KMS-11 (cell line): ENCODE measurements at regions not wholly inside any gene's neighbourhood (a gene's known extent, or its start where the extent isn't known, plus 50 kb on each side); places are given as distances from the start of the nearest gene placed in this dataset.

Experiments
- H2AFZ ChIP-seq: fragments of 200-600 bp; sonication (generic); 2 replicates; pipeline ENCODE4 v1.6.1; 2016; ENCODE audit warnings: antibody characterized with exemption, mixed run types, low read depth
- H3K27ac ChIP-seq: fragments of 200-600 bp; sonication (generic); 2 replicates; pipeline ENCODE4 v1.6.1; 2016; ENCODE audit warnings: mild to moderate bottlenecking, mixed run types
- H3K27me3 ChIP-seq: fragments of 200-600 bp; sonication (generic); 2 replicates; pipeline ENCODE4 v1.6.1; 2017; ENCODE audit warnings: mild to moderate bottlenecking, low read depth, mixed run types, moderate library complexity; ENCODE audit not compliant: insufficient read depth
- H3K36me3 ChIP-seq: fragments of 200-600 bp; sonication (generic); 2 replicates; pipeline ENCODE4 v1.6.1; 2017; ENCODE audit warnings: mild to moderate bottlenecking, mixed run types; ENCODE audit not compliant: insufficient read depth
- H3K4me1 ChIP-seq: fragments of 200-600 bp; sonication (generic); 2 replicates; pipeline ENCODE4 v1.6.1; 2016; ENCODE audit warnings: mild to moderate bottlenecking, low read depth, mixed run types; ENCODE audit not compliant: poor library complexity, severe bottlenecking
- H3K4me2 ChIP-seq: fragments of 200-600 bp; sonication (generic); 2 replicates; pipeline ENCODE4 v1.7.0; 2016; ENCODE audit warnings: mild to moderate bottlenecking, mixed run types
- H3K4me3 ChIP-seq: fragments of 200-600 bp; sonication (generic); IDR thresholded peaks from 2 replicates; pipeline ENCODE4 v1.6.1; 2017; ENCODE audit warnings: low read depth, low read length, mixed read lengths; ENCODE audit not compliant: insufficient read depth
- H3K79me2 ChIP-seq: fragments of 200-600 bp; sonication (generic); 2 replicates; pipeline ENCODE4 v1.6.1; 2016; ENCODE audit warnings: low read depth, mixed run types; ENCODE audit not compliant: insufficient read depth
- H3K9ac ChIP-seq: fragments of 200-600 bp; sonication (generic); 2 replicates; pipeline ENCODE4 v1.6.1; 2016; ENCODE audit warnings: mild to moderate bottlenecking, mixed run types
- H4K20me1 ChIP-seq: fragments of 200-600 bp; sonication (generic); 2 replicates; pipeline ENCODE4 v1.6.1; 2016; ENCODE audit warnings: mild to moderate bottlenecking, mixed run types; ENCODE audit not compliant: insufficient read depth
- TF ChIP-seq, protein P1 (sequence below): fragments of 200-600 bp; sonication (generic); conservative IDR thresholded peaks from 2 replicates; pipeline ENCODE4 v1.6.1; 2017; ENCODE audit warnings: low read depth, mild to moderate bottlenecking, antibody characterized with exemption, low read length, moderate library complexity, mixed read lengths

DNA sequence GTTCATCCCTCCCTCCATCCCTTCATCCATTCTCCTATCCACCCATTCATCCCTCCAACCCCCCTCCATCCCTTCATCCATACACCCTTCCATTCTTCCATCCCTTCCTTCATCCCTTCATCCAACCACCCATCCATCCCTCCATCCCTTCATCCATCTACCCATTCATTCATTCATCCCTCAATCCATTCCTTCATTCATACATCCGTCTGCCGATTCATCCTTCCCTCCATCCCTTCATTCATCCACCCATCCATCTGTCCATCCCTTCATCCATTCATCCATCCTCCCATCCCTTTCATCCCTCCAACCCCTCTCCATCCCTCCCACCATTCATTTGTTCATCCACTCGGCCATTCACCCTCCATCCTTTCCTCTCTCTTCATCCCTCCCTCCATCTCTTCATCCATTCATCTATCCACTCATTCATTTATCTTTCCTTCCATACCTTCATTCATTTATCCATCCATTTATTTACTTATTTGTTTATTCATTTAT lies 95.7 kb downstream of the FOXL1 start:
- H3K27ac ChIP-seq: no peak overlapping the region
- H3K36me3 ChIP-seq: no peaks in the 10 kb centered on the region
- no peaks in the 10 kb centered on the region for H4K20me1 ChIP-seq
- H3K4me1 ChIP-seq: no peaks in the 10 kb centered on the region
- peaks cover 1% of the 10 kb centered on the region; the same call in 1 of the 2 replicates for H3K27me3 ChIP-seq
- no peak overlapping the region for H3K4me3 ChIP-seq
- H3K9ac ChIP-seq: no peak overlapping the region
- TF ChIP-seq, protein P1, sequence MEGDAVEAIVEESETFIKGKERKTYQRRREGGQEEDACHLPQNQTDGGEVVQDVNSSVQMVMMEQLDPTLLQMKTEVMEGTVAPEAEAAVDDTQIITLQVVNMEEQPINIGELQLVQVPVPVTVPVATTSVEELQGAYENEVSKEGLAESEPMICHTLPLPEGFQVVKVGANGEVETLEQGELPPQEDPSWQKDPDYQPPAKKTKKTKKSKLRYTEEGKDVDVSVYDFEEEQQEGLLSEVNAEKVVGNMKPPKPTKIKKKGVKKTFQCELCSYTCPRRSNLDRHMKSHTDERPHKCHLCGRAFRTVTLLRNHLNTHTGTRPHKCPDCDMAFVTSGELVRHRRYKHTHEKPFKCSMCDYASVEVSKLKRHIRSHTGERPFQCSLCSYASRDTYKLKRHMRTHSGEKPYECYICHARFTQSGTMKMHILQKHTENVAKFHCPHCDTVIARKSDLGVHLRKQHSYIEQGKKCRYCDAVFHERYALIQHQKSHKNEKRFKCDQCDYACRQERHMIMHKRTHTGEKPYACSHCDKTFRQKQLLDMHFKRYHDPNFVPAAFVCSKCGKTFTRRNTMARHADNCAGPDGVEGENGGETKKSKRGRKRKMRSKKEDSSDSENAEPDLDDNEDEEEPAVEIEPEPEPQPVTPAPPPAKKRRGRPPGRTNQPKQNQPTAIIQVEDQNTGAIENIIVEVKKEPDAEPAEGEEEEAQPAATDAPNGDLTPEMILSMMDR: no peak
- H3K4me2 ChIP-seq: no peak overlapping the region
- H2AFZ ChIP-seq: no peak overlapping the region
- no peaks in the 10 kb centered on the region for H3K79me2 ChIP-seq

DNA sequence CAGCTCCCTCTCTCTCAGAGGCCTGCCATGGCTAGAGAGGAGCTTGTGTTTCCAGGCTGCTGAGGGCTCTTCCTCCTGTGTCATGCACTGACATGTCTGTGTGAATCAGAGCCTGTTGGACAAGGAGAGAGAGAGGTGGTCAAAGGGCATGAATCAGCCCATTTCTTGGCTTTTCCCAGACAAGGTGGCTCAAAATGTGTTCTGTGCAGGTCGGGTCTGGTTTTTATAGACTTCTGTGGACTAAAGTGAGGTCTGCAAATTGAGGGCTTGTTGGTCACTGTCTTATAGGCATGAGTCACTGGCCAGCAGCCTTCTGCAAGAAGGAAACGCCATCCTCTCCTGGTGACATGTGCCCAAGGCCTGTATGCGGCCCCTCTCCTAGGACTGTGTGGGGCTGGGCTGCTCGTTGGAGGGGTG lies 97.9 kb downstream of the FOXL1 start:
- Histone ChIP-seq H3K9ac (no peak overlapping the region), H3K4me1 (no peaks in the 10 kb centered on the region), H3K36me3 (no peaks in the 10 kb centered on the region), H4K20me1 (no peaks in the 10 kb centered on the region), H2AFZ (no peak overlapping the region), H3K79me2 (no peaks in the 10 kb centered on the region), H3K27me3 (peaks cover 4% of the 10 kb centered on the region; the same call in 1 of the 2 replicates), H3K4me3 (no peak overlapping the region), H3K4me2 (no peak overlapping the region), H3K27ac (no peak overlapping the region)
- TF ChIP-seq, protein P1: no peak

DNA sequence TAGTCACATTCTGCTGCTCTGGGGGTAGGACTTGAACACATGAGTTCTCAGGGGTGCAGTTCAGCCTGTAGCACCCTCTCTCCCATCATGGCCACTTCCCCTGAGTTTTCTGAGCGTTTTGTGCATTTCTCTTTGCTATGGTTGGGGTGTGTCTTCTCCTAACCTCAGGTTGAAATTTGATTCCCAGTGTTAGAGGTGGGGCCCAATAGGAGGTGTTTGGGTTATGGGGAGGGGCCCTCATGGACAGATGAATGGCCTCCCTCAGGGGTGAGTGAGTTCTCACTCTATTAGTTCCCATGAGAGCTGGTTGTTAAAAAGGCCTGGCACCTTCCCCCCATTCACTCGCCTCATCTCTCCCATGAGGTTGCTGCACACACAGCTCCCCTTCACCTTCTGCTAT lies 101.1 kb downstream of the FOXL1 start:
- Histone ChIP-seq H4K20me1 (no peaks in the 10 kb centered on the region), H3K27ac (no peak overlapping the region), H3K9ac (no peak overlapping the region), H3K4me2 (no peak overlapping the region), H3K27me3 (peaks cover 20% of the 10 kb centered on the region; the same call in 1 of the 2 replicates), H3K36me3 (no peaks in the 10 kb centered on the region), H2AFZ (no peak overlapping the region), H3K4me3 (no peak overlapping the region), H3K79me2 (no peaks in the 10 kb centered on the region), H3K4me1 (no peaks in the 10 kb centered on the region)
- TF ChIP-seq, protein P1: no peak

DNA sequence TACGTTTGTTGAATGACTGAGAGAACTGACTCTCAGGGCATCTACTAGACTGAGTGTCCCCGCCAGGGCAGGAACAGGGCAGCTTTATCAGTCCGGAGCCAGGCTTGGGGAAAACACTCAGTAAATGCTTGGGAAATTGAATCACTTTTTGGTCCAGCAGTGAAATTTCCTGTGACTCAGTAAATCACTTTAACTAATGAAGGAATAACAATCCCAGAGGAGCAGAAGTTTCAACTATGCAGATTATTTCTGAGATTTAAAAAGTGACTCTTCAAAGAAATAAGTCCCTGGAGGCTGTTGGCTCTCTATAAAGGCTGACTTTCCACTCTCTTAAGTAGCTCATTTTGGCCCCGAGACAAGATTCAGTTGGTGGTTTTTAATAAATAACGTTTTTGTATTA lies 101.8 kb downstream of the FOXL1 start:
- H3K27ac ChIP-seq: no peak overlapping the region
- H3K79me2 ChIP-seq: no peaks in the 10 kb centered on the region
- H3K4me3 ChIP-seq: no peak overlapping the region
- no peak overlapping the region for H3K4me2 ChIP-seq
- TF ChIP-seq, protein P1: no peak
- no peak overlapping the region for H2AFZ ChIP-seq
- no peaks in the 10 kb centered on the region for H3K36me3 ChIP-seq
- H3K27me3 ChIP-seq: peaks cover 22% of the 10 kb centered on the region; the same call in 1 of the 2 replicates
- no peaks in the 10 kb centered on the region for H4K20me1 ChIP-seq
- no peak overlapping the region for H3K9ac ChIP-seq
- no peaks in the 10 kb centered on the region for H3K4me1 ChIP-seq
